ENCODE measurements at regions not wholly inside any gene's neighbourhood (a gene's known extent, or its start where the extent isn't known, plus 50 kb on each side); places are given as distances from the start of the nearest gene placed in this dataset.

DNA sequence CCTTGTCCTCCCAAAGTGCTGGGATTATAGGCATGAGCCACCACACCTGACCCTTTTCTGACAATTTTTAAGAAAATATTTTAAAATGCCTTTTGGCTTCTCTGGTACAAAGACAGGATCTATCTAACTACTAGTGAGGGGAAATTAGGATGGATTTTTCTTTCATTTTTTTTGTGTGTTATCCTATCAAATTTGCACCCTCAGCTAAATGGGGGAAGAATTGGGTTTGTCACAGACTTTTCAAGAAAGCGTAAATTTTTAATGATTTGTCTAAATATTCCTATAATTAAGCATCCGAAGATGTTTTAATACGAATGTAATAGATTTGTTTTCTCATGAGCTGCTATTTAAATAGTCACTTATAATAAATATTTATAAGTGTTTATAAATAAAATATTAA lies 340.0 kb upstream of the ETAA1 start:
- no peaks in the 10 kb centered on the region for H3K9me3 Mint-ChIP-seq (ENCODE audit: unreplicated experiment)
- TF ChIP-seq, protein P1, sequence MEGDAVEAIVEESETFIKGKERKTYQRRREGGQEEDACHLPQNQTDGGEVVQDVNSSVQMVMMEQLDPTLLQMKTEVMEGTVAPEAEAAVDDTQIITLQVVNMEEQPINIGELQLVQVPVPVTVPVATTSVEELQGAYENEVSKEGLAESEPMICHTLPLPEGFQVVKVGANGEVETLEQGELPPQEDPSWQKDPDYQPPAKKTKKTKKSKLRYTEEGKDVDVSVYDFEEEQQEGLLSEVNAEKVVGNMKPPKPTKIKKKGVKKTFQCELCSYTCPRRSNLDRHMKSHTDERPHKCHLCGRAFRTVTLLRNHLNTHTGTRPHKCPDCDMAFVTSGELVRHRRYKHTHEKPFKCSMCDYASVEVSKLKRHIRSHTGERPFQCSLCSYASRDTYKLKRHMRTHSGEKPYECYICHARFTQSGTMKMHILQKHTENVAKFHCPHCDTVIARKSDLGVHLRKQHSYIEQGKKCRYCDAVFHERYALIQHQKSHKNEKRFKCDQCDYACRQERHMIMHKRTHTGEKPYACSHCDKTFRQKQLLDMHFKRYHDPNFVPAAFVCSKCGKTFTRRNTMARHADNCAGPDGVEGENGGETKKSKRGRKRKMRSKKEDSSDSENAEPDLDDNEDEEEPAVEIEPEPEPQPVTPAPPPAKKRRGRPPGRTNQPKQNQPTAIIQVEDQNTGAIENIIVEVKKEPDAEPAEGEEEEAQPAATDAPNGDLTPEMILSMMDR (IDR thresholded peaks at IDR 0.05), result no peak
- no peak for DNase-seq (ENCODE audit: extremely low spot score, unreplicated experiment)
- peaks cover 23% of the 10 kb centered on the region for H3K27me3 Mint-ChIP-seq (ENCODE audit: unreplicated experiment)
- no peak overlapping the region for H3K4me3 Mint-ChIP-seq (ENCODE audit: unreplicated experiment)
- no peak overlapping the region for H3K27ac Mint-ChIP-seq (ENCODE audit: unreplicated experiment)
- no peaks in the 10 kb centered on the region for H3K4me1 Mint-ChIP-seq (ENCODE audit: unreplicated experiment)
- no peaks in the 10 kb centered on the region for H3K36me3 Mint-ChIP-seq (ENCODE audit: unreplicated experiment)

DNA sequence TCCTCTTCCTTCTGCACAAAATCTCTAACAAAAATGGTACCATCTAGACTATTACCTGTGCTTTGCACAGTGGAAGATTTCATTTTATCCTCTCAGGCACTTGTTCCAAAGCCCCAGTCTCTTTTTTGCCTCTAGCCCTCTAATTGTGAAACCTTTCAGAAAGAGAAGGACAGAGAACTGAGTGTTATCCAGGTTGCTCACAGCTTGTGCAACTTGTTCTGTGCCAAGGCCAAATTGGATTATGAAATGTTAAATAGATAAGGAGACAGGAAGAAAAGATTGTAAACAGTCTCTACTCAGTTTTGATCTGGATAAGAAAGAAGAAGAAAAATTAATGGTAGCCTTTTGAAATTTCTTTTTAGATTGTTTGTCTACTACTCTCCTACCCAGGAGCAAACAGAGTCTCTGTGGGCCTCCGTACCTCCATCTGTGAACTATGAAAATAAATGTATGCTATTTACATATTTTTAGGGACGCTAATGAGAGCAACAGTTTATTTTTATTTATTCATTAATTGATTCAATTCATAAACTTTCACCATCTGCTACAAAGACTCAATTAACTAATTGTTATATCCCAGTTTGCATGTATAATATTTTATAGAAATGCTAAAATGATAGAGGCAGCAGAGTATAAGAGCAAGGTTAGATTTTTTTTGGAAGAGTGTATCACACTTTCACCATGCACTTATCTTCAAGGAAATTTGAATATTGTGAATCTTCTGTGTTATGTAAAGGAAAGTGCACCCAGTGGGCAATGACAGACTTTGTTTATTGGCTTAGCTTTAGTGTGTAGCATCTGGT lies 339.0 kb upstream of the ETAA1 start:
- Mint-ChIP-seq H3K36me3 (ENCODE audit: unreplicated experiment) (no peaks in the 10 kb centered on the region), H3K27me3 (ENCODE audit: unreplicated experiment) (peaks cover 26% of the 10 kb centered on the region), H3K9me3 (ENCODE audit: unreplicated experiment) (no peaks in the 10 kb centered on the region), H3K4me1 (ENCODE audit: unreplicated experiment) (no peaks in the 10 kb centered on the region), H3K4me3 (ENCODE audit: unreplicated experiment) (no peak overlapping the region), H3K27ac (ENCODE audit: unreplicated experiment) (no peak overlapping the region)
- TF ChIP-seq, protein P1 (IDR thresholded peaks at IDR 0.05), result no peak
- no peak for DNase-seq (ENCODE audit: extremely low spot score, unreplicated experiment)

DNA sequence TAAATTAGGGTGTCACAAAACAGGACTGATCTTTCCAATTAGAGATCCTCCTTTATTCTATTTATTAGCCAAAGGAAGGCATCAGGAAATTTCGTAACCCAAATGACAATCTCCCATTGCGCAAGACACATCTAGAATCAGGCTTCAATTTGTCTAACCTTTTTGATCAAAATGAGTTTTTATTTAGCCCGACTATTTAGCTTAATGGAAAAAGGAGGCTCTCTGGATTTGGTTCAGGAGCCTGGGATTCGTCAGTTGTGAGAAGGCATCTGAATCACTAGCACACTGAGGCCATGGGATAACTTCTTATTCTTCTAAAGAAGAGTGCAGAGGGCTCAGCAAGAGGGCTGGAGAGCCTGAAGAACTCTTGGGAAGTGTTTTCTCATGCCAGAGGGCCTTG lies 332.1 kb upstream of the ETAA1 start:
- Mint-ChIP-seq H3K27me3 (ENCODE audit: unreplicated experiment) (peaks cover 31% of the 10 kb centered on the region), H3K4me3 (ENCODE audit: unreplicated experiment) (no peak overlapping the region), H3K27ac (ENCODE audit: unreplicated experiment) (no peak overlapping the region), H3K9me3 (ENCODE audit: unreplicated experiment) (no peaks in the 10 kb centered on the region), H3K36me3 (ENCODE audit: unreplicated experiment) (no peaks in the 10 kb centered on the region), H3K4me1 (ENCODE audit: unreplicated experiment) (no peaks in the 10 kb centered on the region)
- DNase-seq (ENCODE audit: extremely low spot score, unreplicated experiment), result no peak
- TF ChIP-seq, protein P1 (IDR thresholded peaks at IDR 0.05), result no peak

DNA sequence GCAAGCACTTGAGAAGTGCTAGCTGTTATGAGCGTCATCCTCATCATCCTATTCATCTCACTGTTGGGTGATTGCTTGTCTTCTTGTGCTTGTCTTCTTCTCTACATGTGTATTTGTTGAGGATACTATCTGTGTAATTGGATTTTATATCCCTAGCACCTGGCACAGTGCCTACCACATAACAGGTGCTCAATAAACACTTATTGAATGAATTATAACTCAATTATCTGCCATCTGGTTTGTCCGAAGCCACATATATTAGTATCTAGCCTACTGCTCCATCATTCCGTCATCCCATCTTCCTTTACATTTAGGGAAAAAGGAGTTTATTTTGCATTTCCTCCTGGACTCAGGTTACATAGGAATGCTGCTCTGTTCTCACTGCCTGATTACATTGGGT lies 330.4 kb upstream of the ETAA1 start:
- TF ChIP-seq, protein P1 (IDR thresholded peaks at IDR 0.05), result no peak
- Mint-ChIP-seq H3K27me3 (ENCODE audit: unreplicated experiment) (peaks cover 31% of the 10 kb centered on the region), H3K36me3 (ENCODE audit: unreplicated experiment) (no peaks in the 10 kb centered on the region), H3K4me3 (ENCODE audit: unreplicated experiment) (no peak overlapping the region), H3K27ac (ENCODE audit: unreplicated experiment) (no peak overlapping the region), H3K9me3 (ENCODE audit: unreplicated experiment) (no peaks in the 10 kb centered on the region), H3K4me1 (ENCODE audit: unreplicated experiment) (no peaks in the 10 kb centered on the region)
- DNase-seq (ENCODE audit: extremely low spot score, unreplicated experiment), result no peak

DNA sequence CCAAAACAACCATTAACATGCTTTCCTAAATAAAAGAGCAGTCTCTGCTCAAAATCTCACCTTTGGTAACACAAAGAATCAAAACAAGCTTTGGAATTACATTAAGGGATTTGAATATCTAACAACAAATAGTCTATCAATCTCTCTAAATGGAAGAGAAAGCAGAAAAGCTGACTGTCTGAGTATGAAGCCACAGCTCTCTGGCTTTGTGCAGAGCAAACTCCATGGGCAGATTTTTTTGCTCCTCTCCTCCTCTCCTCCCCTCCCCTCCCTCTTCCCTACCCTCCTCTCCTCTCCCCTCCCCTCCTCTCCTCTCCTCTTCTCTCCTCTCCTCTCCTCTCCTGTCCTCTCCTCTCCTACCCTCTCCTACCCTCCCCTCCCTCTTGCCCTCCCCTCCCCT lies 329.5 kb upstream of the ETAA1 start:
- Mint-ChIP-seq H3K4me1 (ENCODE audit: unreplicated experiment) (no peaks in the 10 kb centered on the region), H3K4me3 (ENCODE audit: unreplicated experiment) (no peak overlapping the region), H3K36me3 (ENCODE audit: unreplicated experiment) (no peaks in the 10 kb centered on the region), H3K27me3 (ENCODE audit: unreplicated experiment) (peaks cover 28% of the 10 kb centered on the region), H3K9me3 (ENCODE audit: unreplicated experiment) (no peaks in the 10 kb centered on the region), H3K27ac (ENCODE audit: unreplicated experiment) (no peak overlapping the region)
- TF ChIP-seq, protein P1 (IDR thresholded peaks at IDR 0.05), result no peak
- no peak for DNase-seq (ENCODE audit: extremely low spot score, unreplicated experiment)
